ENCODE measurements at regions not wholly inside any gene's neighbourhood (a gene's known extent, or its start where the extent isn't known, plus 50 kb on each side); places are given as distances from the start of the nearest gene placed in this dataset.

DNA sequence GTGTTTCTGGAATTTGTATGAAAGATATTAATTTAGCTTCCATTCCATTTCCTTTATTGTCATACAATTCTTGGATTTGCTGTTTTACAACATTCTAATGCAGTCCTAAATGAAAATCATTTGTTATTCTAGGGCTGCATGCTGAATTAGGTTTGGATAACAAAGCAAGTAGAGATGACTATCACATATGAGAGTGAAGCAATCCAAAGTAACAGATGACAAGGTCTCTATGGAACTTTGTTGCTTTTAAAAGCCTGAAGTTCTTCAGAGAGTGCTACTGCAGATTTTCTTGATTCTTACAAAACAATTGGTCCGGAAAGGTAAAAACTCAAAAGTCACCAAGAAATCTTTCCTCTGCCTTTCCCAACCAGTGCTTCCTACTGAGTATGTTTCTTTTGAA lies 56.9 kb upstream of the VCAN start:
- CTCF ChIA-PET, result interaction anchor here (0.7 kb wide), 1 partner anchor 93 kb away, joined by 3 read pairs; no protein-coding TSS in a partner anchor
- POLR2A ChIA-PET, result no interaction called here
- no peak overlapping the region for H3K4me3 ChIP-seq (ENCODE audit: low read depth, low read length)
- TF ChIP-seq, protein P1, sequence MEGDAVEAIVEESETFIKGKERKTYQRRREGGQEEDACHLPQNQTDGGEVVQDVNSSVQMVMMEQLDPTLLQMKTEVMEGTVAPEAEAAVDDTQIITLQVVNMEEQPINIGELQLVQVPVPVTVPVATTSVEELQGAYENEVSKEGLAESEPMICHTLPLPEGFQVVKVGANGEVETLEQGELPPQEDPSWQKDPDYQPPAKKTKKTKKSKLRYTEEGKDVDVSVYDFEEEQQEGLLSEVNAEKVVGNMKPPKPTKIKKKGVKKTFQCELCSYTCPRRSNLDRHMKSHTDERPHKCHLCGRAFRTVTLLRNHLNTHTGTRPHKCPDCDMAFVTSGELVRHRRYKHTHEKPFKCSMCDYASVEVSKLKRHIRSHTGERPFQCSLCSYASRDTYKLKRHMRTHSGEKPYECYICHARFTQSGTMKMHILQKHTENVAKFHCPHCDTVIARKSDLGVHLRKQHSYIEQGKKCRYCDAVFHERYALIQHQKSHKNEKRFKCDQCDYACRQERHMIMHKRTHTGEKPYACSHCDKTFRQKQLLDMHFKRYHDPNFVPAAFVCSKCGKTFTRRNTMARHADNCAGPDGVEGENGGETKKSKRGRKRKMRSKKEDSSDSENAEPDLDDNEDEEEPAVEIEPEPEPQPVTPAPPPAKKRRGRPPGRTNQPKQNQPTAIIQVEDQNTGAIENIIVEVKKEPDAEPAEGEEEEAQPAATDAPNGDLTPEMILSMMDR (IDR thresholded peaks at IDR 0.05; ENCODE audit: insufficient read depth, low read length, missing control alignments), result no peak
- no peak for DNase-seq (ENCODE audit: low read depth, low spot score)

DNA sequence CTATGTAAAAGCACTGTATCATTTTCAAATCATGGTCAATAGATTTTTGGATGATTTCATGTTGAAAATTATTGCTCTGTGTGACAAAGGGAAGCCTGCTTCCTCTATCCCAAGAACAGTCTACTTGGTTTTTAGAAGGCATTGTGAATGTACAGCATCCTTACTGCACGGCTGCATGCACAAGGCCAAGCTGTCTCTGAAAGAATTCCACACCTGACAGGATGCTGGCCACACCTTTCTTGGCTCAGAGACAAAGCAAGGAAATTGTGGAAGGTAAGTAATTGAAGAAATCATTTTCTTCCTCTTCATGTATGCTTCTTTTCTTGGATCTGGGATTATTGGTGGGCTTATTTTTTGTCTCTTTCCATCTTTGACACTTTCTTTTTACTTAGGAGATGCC lies 53.7 kb upstream of the VCAN start:
- no peak overlapping the region for H3K4me3 ChIP-seq (ENCODE audit: low read depth, low read length)
- no peak for DNase-seq (ENCODE audit: low read depth, low spot score)
- POLR2A ChIA-PET, result no interaction called here
- TF ChIP-seq, protein P1 (IDR thresholded peaks at IDR 0.05; ENCODE audit: insufficient read depth, low read length, missing control alignments), result no peak
- CTCF ChIA-PET, result interaction anchor here (6.1 kb wide), 1 partner anchor 12 kb away, joined by 47 read pairs; no protein-coding TSS in a partner anchor

DNA sequence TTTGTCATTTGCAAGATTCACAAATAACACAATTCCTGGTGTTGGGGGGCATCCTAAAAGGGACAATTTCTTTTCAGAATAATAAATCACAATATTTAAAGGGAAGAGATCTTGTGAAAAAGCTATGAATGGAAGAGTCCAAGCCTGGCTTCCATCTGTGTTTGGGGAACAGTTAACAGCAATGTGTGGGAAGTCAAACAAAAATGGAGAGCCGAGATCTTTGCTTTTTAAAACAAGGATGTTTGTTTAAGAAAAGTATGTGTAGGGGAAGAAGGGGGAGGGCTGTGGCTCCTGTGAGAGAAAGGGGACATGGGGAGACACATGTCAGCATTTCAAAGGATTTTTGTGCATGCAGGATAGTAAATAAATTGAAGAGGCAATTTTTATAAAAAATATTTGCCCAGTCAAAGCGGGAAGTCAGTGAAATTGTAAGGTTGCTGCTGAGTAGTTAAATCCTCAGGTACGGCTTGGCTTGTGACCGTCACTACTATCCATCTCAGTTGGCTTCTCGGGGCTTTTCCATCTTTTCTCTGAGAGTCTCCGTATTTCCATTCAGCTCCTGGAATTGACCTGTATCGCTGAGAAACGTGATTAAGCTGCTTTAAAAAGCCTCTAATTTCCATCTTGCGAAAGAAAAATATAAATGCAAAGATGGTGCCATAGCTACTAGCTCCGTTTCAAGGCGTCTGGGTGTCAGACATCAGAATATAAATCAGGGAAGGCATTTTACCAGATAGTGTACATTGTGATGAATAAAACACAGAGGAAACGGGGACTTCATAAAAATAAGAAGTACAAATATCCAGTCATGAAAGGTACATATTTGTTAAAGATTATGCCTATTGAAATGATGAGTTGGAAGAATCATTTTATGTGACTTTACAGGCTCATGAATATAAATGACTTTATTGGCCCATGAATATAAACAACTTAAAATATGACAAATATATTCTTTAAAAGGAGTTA lies 52.9 kb upstream of the VCAN start:
- ChIA-PET CTCF (interaction anchor here (6.1 kb wide), 1 partner anchor 11 kb away, joined by 47 read pairs; no protein-coding TSS in a partner anchor), POLR2A (no interaction called here)
- no peak for DNase-seq (ENCODE audit: low read depth, low spot score)
- TF ChIP-seq, protein P1 (IDR thresholded peaks at IDR 0.05; ENCODE audit: insufficient read depth, low read length, missing control alignments), result no peak
- no peak overlapping the region for H3K4me3 ChIP-seq (ENCODE audit: low read depth, low read length)

All from AG04449 (cell line).